HCT116 (cell line): ENCODE measurements at regions not wholly inside any gene's neighbourhood (a gene's known extent, or its start where the extent isn't known, plus 50 kb on each side); places are given as distances from the start of the nearest gene placed in this dataset.

Source experiments
- ATAC-seq: fragments of 200-7000 bp; cut with Tn5 transposase; 2 replicates; pipeline ENCODE4 v1.9.1; 2020; ENCODE audit warnings: mild to moderate bottlenecking, moderate library complexity
- BruUV-seq: library from RNA; stranded (reverse); fragments of 400-500 nt; replicated peaks from 2 replicates; lab custom pipeline; 2021; lab: Mats Ljungman, UMichigan
- CTCF ChIA-PET: fragments of 300-600 bp; sonication (Branson Sonifier 250); formaldehyde crosslinking; loops from one replicate; lab custom pipeline; 2021; ENCODE audit warnings: antibody characterized with exemption; lab: Charles Lee
- POLR2A ChIA-PET: fragments of 300-600, 350-600 bp; sonication (Branson Sonifier 250); formaldehyde crosslinking; loops from one replicate; lab custom pipeline; 2021; ENCODE audit warnings: antibody characterized with exemption; lab: Charles Lee
- RAD21 ChIA-PET, 2 experiments: fragments of 300-600 bp; sonication (Branson Sonifier 250); formaldehyde crosslinking; loops; one replicate each; lab custom pipeline; 2023; ENCODE audit warnings: low total read pairs in 2 of 2; ENCODE audit not compliant: uncharacterized antibody in 2 of 2, unreplicated experiment in 2 of 2, low non-redundant PET in 1 of 2; lab: Charles Lee
- DNase-seq: peaks from one replicate; pipeline ENCODE4 v3.0.0-alpha.2; 2010; ENCODE audit warnings: low read depth, low spot score
- H2AFZ ChIP-seq: fragments of 200-600 bp; shearing (Covaris generic), sonication (generic); 2 replicates; pipeline ENCODE4 v1.6.1; 2017; ENCODE audit warnings: low read depth, mixed run types, mixed read lengths, antibody characterized with exemption, low read length; ENCODE audit not compliant: poor library complexity, severe bottlenecking
- H3K27ac ChIP-seq: 2 replicates; pipeline ENCODE4 v1.5.1; 2012; ENCODE audit warnings: low read depth, low read length
- H3K27me3 ChIP-seq: fragments of 200-600 bp; sonication (generic); 2 replicates; pipeline ENCODE4 v1.6.1; 2016; ENCODE audit warnings: mixed run types, low read length, mixed read lengths; ENCODE audit not compliant: insufficient read depth
- H3K36me3 ChIP-seq, 2 experiments: fragments of 200-500 bp in 1 of 2; fragments of 200-600 bp in 1 of 2; sonication (Bioruptor generic) in 1 of 2; sonication (generic) in 1 of 2; 2 replicates each; pipeline versions ENCODE4 v1.5.1 to v1.6.1; 2014 to 2016; ENCODE audit warnings: low read length in 2 of 2, inconsistent platforms in 1 of 2, mixed read lengths in 1 of 2, mixed run types in 1 of 2; ENCODE audit not compliant: insufficient read depth in 2 of 2, control insufficient read depth in 1 of 2
- H3K4me1 ChIP-seq, 2 experiments: fragments of 200-600 bp in 1 of 2; sonication (generic) in 1 of 2; 2 replicates each; pipeline versions ENCODE4 v1.5.1 to v1.6.1; 2012 to 2017; ENCODE audit warnings: low read length in 2 of 2, inconsistent platforms in 1 of 2, mild to moderate bottlenecking in 1 of 2, mixed read lengths in 1 of 2, mixed run types in 1 of 2, moderate library complexity in 1 of 2; ENCODE audit not compliant: insufficient read depth in 2 of 2, control insufficient read depth in 1 of 2
- H3K4me2 ChIP-seq: fragments of 200-600 bp; sonication (generic); 2 replicates; pipeline ENCODE4 v1.6.1; 2017; ENCODE audit warnings: mixed run types, low read length, mixed read lengths
- H3K4me3 ChIP-seq, 2 experiments: fragments of 200-600 bp in 1 of 2; sonication (generic) in 1 of 2; replicated peaks in 1 of 2; 2 replicates each; pipeline ENCODE4 v1.5.1; 2011 to 2016; ENCODE audit warnings: low read length in 2 of 2, control low read depth in 1 of 2, low read depth in 1 of 2, mild to moderate bottlenecking in 1 of 2, mixed read lengths in 1 of 2, mixed run types in 1 of 2
- H3K79me2 ChIP-seq: fragments of 200-600 bp; sonication (generic); 2 replicates; pipeline ENCODE4 v1.6.1; 2017; ENCODE audit warnings: mild to moderate bottlenecking, mixed run types, low read length, moderate library complexity, mixed read lengths; ENCODE audit not compliant: insufficient read depth
- H3K9ac ChIP-seq: fragments of 200-600 bp; sonication (generic); 2 replicates; pipeline ENCODE4 v1.6.1; 2016; ENCODE audit warnings: low read length, mixed read lengths
- H3K9me2 ChIP-seq: fragments of 200-600 bp; sonication (generic), shearing (Covaris generic); 2 replicates; pipeline ENCODE4 v1.6.1; 2017; ENCODE audit warnings: mixed run types, mild to moderate bottlenecking, moderate library complexity; ENCODE audit not compliant: insufficient read depth
- H3K9me3 ChIP-seq, 2 experiments: fragments of 200-500 bp in 1 of 2; fragments of 200-600 bp in 1 of 2; sonication (Bioruptor generic) in 1 of 2; sonication (generic) in 1 of 2; 2 replicates each; pipeline ENCODE4 v1.6.1; 2014 to 2017; ENCODE audit warnings: low read length in 2 of 2, mixed read lengths in 2 of 2, inconsistent platforms in 1 of 2, low read depth in 1 of 2, mild to moderate bottlenecking in 1 of 2, mixed run types in 1 of 2, moderate library complexity in 1 of 2; ENCODE audit not compliant: control insufficient read depth in 1 of 2, insufficient read depth in 1 of 2
- H4K20me1 ChIP-seq: fragments of 200-600 bp; sonication (generic), shearing (Covaris generic); 2 replicates; pipeline ENCODE4 v1.6.1; 2017; ENCODE audit warnings: mixed run types, mild to moderate bottlenecking, moderate library complexity; ENCODE audit not compliant: insufficient read depth
- CBX3 ChIP-seq: IDR thresholded peaks from 2 replicates; pipeline ENCODE4 v1.6.1; 2012; ENCODE audit warnings: low read depth
- EGR1 ChIP-seq: IDR thresholded peaks from 2 replicates; pipeline ENCODE4 v1.6.1; 2012; ENCODE audit warnings: low read depth
- EZH2 ChIP-seq: fragments of 200-600 bp; sonication (generic); IDR thresholded peaks from 2 replicates; pipeline ENCODE4 v1.6.1; 2017; ENCODE audit warnings: antibody characterized with exemption, mixed run types
- EZH2phosphoT487 ChIP-seq: fragments of 200-600 bp; IDR thresholded peaks from 2 replicates; pipeline ENCODE4 v1.6.1; 2018; ENCODE audit warnings: antibody characterized with exemption, borderline replicate concordance
- REST ChIP-seq: IDR thresholded peaks from 2 replicates; pipeline ENCODE4 v1.6.1; 2012; ENCODE audit warnings: low read depth
- SRF ChIP-seq: IDR thresholded peaks from 2 replicates; pipeline ENCODE4 v1.6.1; 2012; ENCODE audit warnings: low read depth
- ZBTB33 ChIP-seq: IDR thresholded peaks from 2 replicates; pipeline ENCODE4 v1.6.1; 2011; ENCODE audit warnings: mild to moderate bottlenecking, low read length, moderate library complexity; ENCODE audit not compliant: insufficient replicate concordance; ENCODE audit errors: extremely low read depth
- ZNF274 ChIP-seq: fragments of 200-500 bp; sonication (Bioruptor generic); IDR thresholded peaks from 2 replicates; pipeline ENCODE4 v1.6.1; 2014; ENCODE audit warnings: mild to moderate bottlenecking, low read depth, low read length, inconsistent platforms
- intact Hi-C: fragments of 100-400 bp; cut with micrococcal nuclease; formaldehyde crosslinking; loops from 2 replicates; pipeline ENCODE4 v1.10.0; 2022

GRCh38 chr15:95267481-95267880, 1036.1 kb downstream of the MCTP2 start:
- CTCF ChIA-PET, result no interaction called here

GRCh38 chr15:95269242-95270183, 1038.2 kb downstream of the MCTP2 start:
- H3K9ac ChIP-seq, result no peak overlapping the region
- ATAC-seq (no peak), DNase-seq (no peak)
- H3K4me1 ChIP-seq, result no peaks in the 10 kb centered on the region
- H3K27ac ChIP-seq, result no peak overlapping the region
- no peak for TF ChIP-seq EZH2phosphoT487
- TF ChIP-seq REST, result no peak
- TF ChIP-seq EGR1, result no peak
- no peak for TF ChIP-seq EZH2
- no peak for TF ChIP-seq SRF
- TF ChIP-seq ZNF274, result no peak
- TF ChIP-seq CBX3, result no peak
- TF ChIP-seq ZBTB33, result no peak
- ChIA-PET RAD21 (no interaction called here), POLR2A (no interaction called here), CTCF (interaction anchor here (1.1 kb wide), 1 partner anchor 10 kb away, joined by 3 read pairs; no protein-coding TSS in a partner anchor)
- no peaks in the 10 kb centered on the region for H3K27me3 ChIP-seq
- no TSS peak for BruUV-seq
- H3K4me3 ChIP-seq, result no peak overlapping the region
- H2AFZ ChIP-seq, result no peak overlapping the region
- no peak overlapping the region for H3K4me2 ChIP-seq
- no peaks in the 10 kb centered on the region for H3K79me2 ChIP-seq
- H3K9me3 ChIP-seq, result no peaks in the 10 kb centered on the region
- intact Hi-C loops, result no loop called here
- H3K9me2 ChIP-seq, result 0 out of 2 replicates have a peak, but pooled peaks cover 5% of the 10 kb centered on the region
- no peaks in the 10 kb centered on the region for H4K20me1 ChIP-seq
- H3K36me3 ChIP-seq, result no peaks in the 10 kb centered on the region

More at GRCh38 chr15:95267481-95267880, 1036.1 kb downstream of the MCTP2 start:
- H3K36me3 ChIP-seq, result no peaks in the 10 kb centered on the region
- no peak for DNase-seq
- no peaks in the 10 kb centered on the region for H3K27me3 ChIP-seq
- H4K20me1 ChIP-seq, result no peaks in the 10 kb centered on the region
- POLR2A ChIA-PET, result no interaction called here
- TF ChIP-seq SRF, result no peak
- no peak overlapping the region for H3K27ac ChIP-seq
- H3K4me2 ChIP-seq, result no peak overlapping the region
- H3K9ac ChIP-seq, result no peak overlapping the region
- no TSS peak for BruUV-seq
- H3K79me2 ChIP-seq, result no peaks in the 10 kb centered on the region
- H3K4me3 ChIP-seq, result no peak overlapping the region
- intact Hi-C loops, result no loop called here
- H3K9me2 ChIP-seq, result no peaks in the 10 kb centered on the region
- no peak overlapping the region for H2AFZ ChIP-seq
- H3K9me3 ChIP-seq, result no peaks in the 10 kb centered on the region
- RAD21 ChIA-PET, result no interaction called here
- H3K4me1 ChIP-seq, result no peaks in the 10 kb centered on the region
- ATAC-seq, result no peak
